Kidney tubule cell (primary cell): ENCODE measurements at regions not wholly inside any gene's neighbourhood (a gene's known extent, or its start where the extent isn't known, plus 50 kb on each side); places are given as distances from the start of the nearest gene placed in this dataset.
"Not testable (repeated sequence)": the region's sequence is repeated elsewhere in the genome, so short reads cannot be mapped to it uniquely, and the experiment has no call there.

ENCODE experiments used
- DNase-seq: peaks from one replicate; pipeline ENCODE4 v3.0.0-alpha.2; 2018; ENCODE audit warnings: low spot score

DNA sequence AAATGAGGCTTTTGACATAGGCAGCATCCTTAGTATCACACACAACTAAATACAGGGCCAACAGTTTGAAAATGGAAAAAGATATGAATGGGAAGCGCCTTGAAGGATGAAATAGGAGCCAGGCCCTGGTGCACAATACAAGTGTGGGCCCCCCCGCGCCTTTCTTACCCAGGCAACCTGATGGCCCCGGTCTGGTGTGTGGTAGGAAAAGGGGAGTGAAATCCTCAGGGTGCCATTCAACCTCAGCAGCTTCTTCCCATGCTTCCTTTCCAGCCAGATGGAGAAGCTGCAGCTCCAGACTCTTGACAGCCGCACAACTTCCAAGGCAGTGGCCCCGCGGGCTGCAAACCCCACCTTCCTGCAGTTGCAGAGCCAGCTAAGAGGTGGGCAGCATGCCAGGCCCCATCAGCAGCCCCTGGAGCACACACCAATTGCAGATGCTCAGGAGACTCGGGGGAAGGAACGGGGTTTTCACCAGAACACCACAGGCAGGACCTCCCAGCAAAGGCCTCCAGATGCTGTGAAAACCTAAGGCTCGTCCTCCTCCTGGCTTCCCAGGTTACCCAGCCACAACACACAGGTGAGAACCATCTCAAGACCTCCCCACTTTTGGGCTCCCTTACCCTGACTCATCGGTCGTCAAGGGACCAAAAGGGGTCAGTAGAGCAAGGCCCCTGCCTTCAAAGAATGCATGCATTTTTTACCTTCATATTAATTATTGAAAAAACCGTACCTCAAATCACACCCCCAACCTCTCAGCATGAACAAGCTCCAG is 101.6 kb downstream of the CPN2 start:
- DNase-seq, result no peak

DNA sequence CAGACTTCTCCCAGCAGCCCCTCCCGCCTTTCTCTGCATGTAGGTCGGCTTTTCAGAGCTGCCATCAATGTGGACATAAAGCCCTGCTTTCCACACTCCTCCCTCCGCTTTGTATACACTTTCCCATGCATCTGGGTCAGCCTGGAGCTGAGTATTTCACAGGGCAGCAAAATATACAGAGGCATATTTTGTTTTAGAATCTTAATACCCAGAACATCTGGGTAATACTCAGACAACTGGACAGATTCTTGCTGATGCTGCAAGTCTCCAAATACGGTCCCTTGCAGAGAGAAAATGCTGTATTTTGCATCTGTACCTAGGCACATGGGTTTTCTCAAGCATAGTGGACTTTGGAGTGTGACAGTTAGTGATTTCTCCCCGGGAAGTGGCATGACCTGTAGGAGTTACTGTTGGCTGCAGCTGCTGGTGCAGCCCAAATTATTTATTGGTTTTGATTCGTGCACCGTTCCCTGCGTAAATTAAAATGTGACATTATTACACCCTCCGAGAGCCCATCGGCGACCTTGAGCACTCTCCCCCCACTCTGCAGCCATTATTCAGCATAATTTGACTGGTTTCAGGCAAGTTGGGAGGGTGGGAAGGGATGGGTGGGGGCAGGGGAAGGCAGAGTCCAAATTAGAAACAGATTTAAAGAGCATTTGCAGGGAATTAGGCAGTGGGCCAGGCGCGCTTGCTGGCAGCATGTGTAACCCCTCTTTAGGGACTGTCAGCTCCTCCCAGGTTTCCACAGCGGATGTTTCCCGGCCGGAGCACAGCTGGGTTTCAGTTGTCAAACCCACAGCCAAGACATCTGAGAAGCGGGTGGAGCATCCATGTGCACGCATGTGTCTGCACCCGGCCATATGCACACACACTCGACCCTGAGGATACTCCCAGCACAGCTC is 100.8 kb downstream of the CPN2 start:
- DNase-seq, result no peak

DNA sequence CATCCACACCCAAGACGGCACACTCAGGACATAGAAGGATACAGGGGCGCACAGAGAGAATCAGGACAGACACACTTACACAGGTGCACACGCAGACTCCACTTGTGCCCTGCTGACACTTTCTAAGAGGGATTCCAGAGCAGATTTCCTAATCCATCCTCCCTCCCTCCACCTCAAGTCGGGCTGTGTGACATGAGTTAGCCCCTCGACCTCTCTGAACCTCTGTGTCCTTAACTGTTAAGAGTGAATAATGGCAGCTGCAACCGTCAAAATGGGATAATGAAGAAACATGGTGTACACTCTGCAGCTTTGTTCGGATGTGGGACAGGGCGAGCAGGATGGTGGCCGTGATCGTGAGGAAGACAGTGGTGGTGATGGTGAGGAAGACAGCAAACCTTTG is 100.1 kb downstream of the CPN2 start:
- DNase-seq, result no peak

DNA sequence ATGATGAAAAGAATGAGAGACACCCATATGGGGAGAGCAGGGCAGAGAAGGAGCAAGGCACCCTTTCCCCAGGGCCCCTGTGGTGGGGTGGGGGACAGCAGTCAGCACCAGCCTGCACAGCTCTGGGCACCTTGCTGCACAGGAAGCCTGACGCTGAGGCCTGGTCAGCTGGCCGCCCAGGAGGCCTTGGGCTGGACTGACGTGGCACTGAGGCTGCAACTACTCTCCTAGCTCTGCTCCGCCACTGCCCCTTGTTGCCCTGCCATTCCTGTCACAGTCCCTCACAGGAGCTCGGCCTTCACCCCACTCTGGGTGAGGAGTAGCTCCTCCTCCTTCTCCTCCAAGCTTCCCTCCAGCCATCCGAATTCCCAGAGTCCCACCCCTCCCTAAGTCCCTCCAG is 99.7 kb downstream of the CPN2 start:
- no peak for DNase-seq

DNA sequence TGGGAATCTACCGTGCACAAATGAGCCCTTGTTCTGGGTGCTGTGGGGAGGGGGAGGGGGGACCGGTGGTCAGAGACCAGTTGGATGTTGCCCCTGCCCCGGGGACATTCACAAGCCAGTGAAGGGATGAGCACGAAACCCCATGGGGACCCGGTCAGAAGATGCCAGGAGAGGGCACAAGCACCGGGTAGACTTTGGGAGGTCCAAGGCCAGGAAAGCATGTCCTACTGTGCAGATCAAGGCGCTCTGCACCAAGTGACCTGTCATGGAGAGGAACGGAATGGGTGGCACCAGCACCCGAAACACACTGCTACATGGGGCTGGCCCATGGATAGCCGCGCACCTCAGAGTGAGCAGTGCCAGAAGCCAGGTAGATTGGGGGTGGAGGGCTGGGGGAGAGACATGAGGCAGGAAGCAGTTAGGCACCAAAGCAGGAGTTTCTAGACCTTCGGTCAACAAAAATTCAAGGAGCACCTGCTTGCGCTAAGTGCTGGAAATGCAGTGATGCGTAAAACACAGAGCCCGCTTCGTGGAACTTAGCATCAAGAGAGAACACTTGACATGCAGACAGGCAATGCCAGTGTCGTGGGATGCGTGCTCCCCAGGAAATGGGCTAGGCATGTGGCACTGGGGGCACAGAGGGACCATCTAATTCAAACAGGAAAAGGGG is 99.1 kb downstream of the CPN2 start:
- DNase-seq, result no peak

DNA sequence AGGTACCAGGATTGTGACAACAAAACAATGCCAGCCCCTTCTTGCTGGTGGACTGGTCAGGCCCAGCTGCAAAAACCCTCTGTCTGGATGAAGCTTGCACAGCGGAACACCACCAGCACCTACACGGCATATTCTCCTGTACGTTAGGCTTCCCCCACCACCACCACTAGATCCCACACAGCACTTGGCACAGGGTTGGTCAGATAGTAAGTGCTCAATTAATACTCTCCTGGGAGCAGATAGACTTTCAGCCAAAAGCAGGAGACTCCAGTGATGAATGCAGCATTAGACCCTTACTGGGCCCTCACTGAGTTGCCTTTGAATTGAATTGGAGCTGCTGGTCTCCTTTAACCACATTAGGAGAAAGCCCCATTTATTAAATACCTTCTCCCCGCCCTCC is 97.9 kb downstream of the CPN2 start:
- DNase-seq, result no peak

DNA sequence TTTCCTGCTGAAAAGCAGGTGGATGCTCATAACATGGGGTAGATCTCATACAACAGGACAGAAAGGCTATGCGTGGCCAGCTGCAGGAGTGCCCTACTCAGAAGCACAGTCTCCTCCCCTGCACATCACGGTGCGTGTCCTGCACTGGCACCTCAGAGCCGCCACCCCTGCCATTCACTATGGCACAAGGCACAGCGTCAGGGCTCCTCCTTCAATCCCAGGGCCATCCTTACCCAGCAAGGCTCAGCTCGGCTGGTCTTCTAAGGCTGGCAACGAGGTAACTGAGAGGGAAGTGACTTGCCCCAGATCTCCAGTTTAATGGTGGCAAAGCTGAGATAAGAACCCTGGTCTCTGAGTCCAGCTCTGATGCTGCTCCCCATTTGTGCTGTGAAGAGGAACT is 97.1 kb downstream of the CPN2 start:
- no peak for DNase-seq

DNA sequence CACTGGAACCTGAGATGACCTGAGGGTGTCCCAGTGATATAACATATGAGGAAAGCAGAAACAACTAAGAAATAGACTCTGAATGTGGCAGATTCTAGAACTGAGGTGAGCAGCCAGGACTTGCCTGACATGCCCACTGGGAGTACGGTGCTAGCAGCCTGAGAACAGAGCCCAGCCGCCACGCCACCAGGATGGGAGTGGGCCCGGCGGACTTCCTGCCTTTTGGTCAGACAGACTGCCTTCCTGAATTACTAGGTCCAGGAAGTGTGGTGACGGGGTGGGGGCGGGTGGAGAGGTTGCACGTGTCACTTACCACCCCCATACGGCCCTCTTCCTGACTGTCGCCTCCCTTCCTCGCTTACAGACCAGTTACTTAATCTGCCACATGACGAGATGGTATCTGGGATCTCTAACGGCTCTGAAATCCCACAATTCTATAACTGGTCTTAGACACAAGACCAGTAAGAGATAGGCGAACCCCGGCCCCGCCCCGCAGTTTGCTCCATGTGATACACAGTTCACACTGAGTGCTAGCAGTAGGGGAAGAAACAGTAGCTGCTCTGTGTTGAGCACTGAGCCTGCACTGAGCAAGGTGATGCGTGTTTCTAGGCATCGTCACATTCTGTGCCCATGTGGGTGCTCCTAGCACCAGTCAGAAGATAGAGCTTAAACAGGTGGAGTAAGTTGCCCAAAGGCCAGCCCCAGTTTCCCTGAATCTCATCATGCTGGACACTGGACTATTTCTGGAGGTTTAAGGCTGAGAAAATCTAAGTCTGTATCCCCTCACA is 95.7 kb downstream of the CPN2 start:
- no peak for DNase-seq

DNA sequence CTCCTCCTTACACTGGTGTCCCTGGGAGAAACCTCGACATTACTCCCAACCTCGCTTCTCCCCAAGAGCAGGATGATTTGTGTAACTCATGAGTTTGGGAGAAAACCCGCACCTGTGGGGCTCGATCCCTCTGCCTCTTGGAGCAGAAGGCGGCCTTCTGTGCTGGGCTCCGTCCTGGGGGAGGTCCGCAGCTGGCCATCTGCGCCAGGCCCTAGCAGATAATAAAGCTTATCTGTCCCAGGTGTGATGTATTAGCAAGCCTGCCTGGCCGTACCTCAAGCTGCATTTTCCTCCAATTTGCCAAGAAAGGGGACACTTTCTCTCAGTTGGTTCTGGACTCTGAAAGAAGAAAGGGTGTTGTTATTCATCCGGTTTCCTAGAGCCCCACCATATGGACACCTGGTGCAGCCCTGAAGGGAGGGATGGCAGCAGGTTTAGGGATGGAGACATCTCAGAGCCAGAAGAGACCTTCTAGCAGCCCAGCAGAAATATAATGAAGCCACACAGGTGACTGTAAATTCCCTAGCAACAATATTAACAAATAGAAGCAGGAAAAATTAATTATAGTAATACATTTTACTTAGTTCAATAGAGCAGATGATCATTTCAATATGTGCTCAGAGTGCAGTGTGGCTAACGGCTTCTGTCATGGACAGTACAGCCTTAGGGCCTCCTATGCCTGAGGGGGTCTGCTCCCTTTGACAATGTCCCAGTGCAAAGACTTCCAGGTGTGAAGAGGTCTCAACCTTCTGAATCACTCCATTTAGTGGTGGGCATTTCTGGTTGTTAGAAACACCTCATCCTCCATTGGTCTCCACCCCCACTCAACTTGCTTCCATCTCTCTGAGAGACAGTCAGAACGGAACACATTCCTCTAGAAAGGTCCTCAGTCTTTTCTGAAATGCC is 94.8 kb downstream of the CPN2 start:
- DNase-seq, result no peak

DNA sequence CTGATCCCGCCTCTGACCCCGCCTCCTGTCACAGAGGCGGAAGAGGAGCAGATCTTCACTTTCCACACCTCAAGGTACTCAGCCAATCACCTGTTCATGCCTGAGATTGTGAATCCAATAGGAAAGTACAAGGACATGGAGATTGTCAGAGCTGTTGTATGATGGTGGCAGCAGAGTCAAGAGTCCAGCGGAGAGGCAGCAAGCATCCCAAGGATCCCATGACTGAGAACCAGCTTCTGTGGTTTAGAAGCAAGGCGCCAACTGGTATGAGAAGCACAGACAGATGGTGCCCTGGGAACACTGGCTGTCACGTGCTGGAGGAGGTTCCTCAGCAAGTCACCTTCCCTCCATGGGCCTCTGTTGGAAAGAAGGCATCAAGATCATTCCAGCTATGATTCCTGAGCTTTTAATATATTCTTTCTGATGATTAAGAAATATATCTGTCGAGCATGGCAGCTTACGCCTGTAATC is 93.9 kb downstream of the CPN2 start:
- no peak for DNase-seq

DNA sequence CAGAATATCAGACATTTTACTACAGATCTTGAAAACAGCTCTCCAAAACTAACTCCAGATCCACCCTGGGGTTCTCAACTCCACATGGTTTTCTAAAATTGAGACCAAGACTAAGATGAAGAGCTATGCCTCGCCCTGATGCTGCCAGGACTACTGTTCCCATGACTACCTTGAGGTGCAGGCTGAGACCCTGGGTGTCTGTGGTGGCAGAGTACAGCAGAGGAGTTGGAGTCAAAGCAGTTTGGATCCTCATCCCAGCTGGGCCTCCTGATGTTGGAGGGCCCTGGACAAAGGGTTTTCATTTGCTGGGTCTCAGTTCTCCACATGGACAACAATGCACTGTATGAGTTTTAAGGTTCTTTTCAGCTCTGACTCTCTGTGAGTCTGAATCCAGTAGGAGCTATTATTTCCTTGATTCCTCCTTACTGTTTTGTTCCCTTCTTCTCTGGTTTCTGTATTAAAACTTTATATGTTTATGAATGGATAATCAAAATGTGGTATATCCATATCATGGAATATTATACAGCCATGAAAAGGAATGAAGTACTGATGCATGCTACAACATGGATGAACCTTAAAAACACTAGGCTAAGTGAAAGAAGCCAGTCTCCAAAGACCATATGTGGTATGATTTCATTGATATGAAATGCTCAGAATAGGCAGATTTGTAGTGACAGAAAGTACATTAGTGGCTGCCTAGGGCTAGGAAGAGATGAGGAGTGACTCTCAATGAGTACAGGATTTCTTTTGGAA is 93.0 kb downstream of the CPN2 start:
- no peak for DNase-seq

DNA sequence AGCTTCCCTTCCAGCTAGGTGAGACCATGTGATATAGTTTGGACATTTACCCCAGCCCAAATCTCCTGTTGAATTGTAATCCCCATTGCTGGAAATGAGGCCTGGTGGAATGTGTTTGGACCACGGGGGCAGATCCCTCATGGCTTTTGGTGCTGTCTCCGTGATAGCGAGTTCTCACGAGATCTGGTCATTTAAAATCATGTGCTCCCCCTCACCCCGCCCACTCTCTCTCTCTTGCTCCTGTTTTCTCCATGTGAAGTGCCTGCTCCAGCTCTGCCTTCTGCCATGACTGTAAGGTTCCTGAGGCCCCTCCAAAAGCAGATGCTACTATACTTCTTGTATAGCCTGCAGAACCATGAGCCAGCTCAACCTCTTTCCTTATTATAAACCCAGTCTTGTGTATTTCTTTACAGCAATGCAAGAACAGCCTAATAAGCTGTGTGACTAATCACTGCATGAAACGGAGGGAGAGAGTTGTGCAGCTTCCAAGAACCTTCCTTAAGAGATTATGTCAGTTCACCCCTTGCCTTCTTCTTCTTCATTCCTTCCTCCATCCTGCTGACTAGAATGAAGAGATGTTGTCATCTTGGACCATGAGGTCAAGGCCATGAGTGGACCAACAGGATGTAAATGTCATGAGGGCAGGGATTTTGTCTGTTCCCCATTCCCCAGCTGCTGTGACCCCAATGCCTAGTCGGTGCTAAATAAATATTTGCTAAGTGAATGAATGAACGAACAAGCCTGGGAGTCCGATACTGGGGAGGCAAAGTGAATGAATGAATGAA is 91.0 kb downstream of the CPN2 start:
- DNase-seq, result no peak

DNA sequence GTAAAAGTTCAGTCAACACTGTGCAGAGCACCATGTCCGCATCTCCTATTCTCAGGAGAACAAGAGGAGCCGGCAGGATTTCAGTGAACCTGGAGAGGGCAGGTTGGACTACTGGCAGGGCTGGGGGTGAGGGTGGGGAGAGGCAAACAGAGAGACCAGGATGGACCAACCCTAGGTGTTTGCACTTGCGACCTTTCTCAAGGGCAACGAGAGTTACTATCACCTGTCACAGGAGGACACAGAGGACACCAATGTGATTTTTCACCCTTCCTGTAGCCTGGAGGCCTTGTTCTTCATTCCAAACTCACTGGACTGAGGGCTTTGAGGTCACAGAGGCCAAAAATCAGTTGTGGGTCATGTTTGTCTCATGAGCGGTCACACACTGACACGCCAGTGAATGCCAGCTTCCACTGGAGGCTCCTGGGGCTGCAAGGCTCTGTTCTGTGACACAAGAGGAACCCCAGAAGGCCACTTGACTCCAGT is 89.5 kb downstream of the CPN2 start:
- DNase-seq, result no peak

DNA sequence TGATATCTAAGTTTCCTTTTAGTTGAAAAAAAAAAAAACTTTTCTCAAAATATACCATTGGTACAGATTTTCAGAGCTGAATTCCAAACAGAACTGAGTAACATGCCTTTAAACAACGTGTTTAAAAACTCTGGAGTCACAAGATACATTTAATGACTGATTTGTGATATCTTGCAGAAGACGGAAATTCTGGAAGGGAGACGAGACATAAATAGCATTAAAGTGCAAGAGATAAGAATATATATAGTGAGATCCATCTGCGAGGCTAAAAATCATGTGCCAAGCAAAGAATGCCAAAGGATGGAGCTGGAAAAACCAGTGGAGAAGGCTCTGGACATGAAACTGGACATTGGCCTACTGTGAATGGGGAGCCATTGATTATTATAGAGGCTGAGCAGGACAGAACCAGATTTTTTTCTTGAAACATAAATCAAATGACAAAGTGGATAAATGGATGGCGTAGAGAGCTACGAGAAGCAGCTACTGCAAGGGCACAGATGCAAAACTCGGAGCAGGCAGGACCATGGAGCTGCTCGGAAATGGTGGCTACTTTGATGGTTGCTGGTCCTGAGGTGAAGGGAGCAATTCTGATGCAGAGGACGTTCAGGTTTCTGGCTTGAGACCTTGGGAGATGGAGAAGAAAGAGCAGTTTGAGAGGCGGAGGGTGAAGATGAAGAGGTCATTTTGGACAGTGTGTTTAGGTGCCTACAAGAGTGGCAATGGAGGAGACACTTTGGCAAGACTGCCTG is 88.8 kb downstream of the CPN2 start:
- no peak for DNase-seq

DNA sequence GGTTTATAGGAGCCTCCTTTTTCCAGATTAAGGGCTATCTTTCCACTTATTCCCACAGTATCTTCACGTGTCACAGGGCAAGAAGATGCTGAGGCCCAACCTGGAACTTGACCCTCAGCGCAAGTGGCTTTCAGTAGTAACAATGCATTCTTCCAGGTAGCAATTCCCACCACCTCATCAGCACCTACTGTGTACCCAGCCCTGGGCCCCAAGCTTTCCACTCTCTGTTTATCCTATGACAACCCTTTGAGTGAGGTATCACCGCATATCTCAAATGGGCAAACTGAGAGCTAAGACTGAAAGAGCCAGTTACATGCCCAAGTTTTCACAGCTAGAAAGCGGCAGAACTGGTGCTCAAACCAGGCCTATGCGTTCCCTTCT is 88.2 kb downstream of the CPN2 start:
- DNase-seq, result no peak

DNA sequence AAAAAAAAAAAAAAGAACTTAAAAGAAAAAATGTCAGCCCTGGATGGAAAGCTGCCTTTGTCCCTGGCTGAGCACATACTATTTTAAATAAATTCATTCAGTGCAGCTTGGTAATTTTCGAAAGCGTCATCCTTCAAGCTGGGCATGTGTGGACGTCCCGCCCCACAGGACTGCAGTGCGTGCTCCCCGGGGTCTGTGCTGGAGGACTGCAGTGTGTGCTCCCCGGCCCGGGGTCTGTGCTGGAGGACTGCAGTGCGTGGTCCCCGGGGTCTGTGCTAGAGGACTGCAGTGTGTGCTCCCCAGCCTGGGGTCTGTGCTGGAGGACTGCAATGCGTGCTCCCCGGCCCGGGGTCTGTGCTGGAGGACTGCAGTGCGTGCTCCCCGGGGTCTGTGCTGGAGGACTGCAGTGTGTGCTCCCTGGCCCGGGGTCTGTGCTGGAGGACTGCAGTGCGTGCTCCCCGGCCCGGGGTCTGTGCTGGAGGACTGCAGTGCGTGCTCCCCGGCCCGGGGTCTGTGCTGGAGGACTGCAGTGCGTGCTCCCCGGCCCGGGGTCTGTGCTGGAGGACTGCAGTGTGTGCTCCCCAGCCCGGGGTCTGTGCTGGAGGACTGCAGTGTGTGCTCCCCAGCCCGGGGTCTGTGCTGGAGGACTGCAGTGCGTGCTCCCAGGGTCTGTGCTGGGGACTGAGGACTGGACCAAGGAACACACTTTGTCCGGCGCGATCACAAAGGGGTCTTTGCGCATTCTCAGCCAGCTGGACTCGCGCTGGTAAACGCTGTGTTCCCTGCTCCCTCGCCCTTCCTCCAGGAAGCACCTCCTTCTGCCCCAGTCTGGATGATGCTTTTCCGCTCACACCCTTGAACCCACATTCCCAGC is 86.3 kb downstream of the CPN2 start:
- DNase-seq, result not testable (repeated sequence)

DNA sequence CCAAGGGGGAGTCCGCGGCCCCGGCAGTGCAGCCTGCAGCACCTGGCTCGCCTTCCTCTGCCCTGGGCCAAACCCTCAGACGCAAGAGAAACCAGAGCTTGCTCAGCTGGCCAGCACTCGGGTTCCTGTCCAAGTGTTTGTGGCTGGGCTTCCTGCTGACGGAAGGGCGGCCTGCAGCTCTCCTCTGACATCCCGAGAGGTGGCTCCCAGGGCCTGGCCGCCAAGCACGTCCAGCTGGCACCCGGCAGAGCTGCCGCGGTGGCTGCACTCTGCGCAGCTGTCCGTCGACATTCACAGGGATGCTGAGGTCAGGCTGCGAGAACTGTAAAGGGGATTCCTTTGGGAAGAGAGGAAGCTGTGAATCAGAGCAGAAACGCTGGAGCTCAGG is 85.6 kb downstream of the CPN2 start:
- DNase-seq, result peak; percentile 52
